Body of pancreas (tissue), 4 donors: ENCODE measurements at regions not wholly inside any gene's neighbourhood (a gene's known extent, or its start where the extent isn't known, plus 50 kb on each side); places are given as distances from the start of the nearest gene placed in this dataset.

Source experiments
- ATAC-seq: fragments of 150-250 bp; one replicate; pipeline ENCODE4 v1.9.1; 2016
- DNase-seq, 4 donors: peaks; one replicate each; pipeline ENCODE4 v3.0.0-alpha.2; 2019
- H3K27ac ChIP-seq, 4 donors: fragments of 200-600 bp; sonication (generic); 1 replicate in 3 of 4; 2 replicates in 1 of 4; pipeline versions ENCODE4 v1.5.1 to v1.6.1; 2016 to 2019; ENCODE audit warnings: mild to moderate bottlenecking in 1 of 4, mixed read lengths in 1 of 4, moderate library complexity in 1 of 4
- H3K27me3 ChIP-seq, 2 donors: fragments of 200-600 bp; sonication (generic); one replicate each; pipeline ENCODE4 v1.6.0; 2016; ENCODE audit warnings: mild to moderate bottlenecking in 1 of 2
- H3K36me3 ChIP-seq, 2 donors: fragments of 200-600 bp; sonication (generic); replicated peaks in 1 of 2; 2 replicates each; pipeline ENCODE4 v1.5.1; 2016; ENCODE audit warnings: low read depth in 2 of 2; ENCODE audit not compliant: insufficient read depth in 1 of 2
- H3K4me1 ChIP-seq: fragments of 200-600 bp; sonication (generic); one replicate; pipeline ENCODE4 v1.6.0; 2016
- H3K4me3 ChIP-seq, 2 donors: fragments of 200-600 bp; sonication (generic); 1 replicate in 1 of 2; 2 replicates in 1 of 2; pipeline ENCODE4 v1.5.1; 2016 to 2019
- H3K9me3 ChIP-seq, 3 donors: fragments of 200-600 bp; sonication (generic); 1 replicate in 2 of 3; 2 replicates in 1 of 3; pipeline ENCODE4 v1.5.1; 2016
- POLR2A ChIP-seq, 3 donors: fragments of 450-650 bp; IDR thresholded peaks; one replicate each; pipeline ENCODE4 v1.6.1; 2016; ENCODE audit warnings: antibody characterized with exemption in 3 of 3, mild to moderate bottlenecking in 2 of 3
- WGBS, 2 donors: methylation state at CpG; one replicate each; pipeline ENCODE4 v1.1.5; 2017; 5-methylcytosine and 5-hydroxymethylcytosine counted together
- intact Hi-C: fragments of 100-400 bp; cut with DNase I; formaldehyde crosslinking; loops from one replicate; pipeline ENCODE4 v1.15.1; 2023
- TF ChIP-seq, protein P1 (sequence below), 7 experiments: fragments of 450-650 bp in 4 of 7; fragments of 200-600 bp in 3 of 7; sonication (generic) in 3 of 7; IDR thresholded peaks; one replicate each; pipeline ENCODE4 v1.5.1; 2016 to 2019; ENCODE audit warnings: antibody characterized with exemption in 7 of 7

- no peaks in the 10 kb centered on the region for H3K9me3 ChIP-seq
- ATAC-seq (no peak), DNase-seq (no peak)
- no peaks in the 10 kb centered on the region for H3K27me3 ChIP-seq
- intact Hi-C loops, result no loop called here
- H3K4me1 ChIP-seq, result no peaks in the 10 kb centered on the region
- H3K4me3 ChIP-seq, result no peak overlapping the region
- no peak overlapping the region for H3K27ac ChIP-seq
- WGBS, 2 donors, result 61 to 76% methylated on average over 2 of the region's 2 CpGs
- TF ChIP-seq POLR2A (IDR thresholded peaks at IDR 0.05), result no peak
- TF ChIP-seq, protein P1, sequence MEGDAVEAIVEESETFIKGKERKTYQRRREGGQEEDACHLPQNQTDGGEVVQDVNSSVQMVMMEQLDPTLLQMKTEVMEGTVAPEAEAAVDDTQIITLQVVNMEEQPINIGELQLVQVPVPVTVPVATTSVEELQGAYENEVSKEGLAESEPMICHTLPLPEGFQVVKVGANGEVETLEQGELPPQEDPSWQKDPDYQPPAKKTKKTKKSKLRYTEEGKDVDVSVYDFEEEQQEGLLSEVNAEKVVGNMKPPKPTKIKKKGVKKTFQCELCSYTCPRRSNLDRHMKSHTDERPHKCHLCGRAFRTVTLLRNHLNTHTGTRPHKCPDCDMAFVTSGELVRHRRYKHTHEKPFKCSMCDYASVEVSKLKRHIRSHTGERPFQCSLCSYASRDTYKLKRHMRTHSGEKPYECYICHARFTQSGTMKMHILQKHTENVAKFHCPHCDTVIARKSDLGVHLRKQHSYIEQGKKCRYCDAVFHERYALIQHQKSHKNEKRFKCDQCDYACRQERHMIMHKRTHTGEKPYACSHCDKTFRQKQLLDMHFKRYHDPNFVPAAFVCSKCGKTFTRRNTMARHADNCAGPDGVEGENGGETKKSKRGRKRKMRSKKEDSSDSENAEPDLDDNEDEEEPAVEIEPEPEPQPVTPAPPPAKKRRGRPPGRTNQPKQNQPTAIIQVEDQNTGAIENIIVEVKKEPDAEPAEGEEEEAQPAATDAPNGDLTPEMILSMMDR (IDR thresholded peaks at IDR 0.05), result no peak
- H3K36me3 ChIP-seq, result no peaks in the 10 kb centered on the region
Observed at GRCh38 chr5:86137297-86137696, 480.4 kb upstream of the COX7C start.

- no peaks in the 10 kb centered on the region for H3K4me1 ChIP-seq
- intact Hi-C loops, result no loop called here
- ATAC-seq, result no peak
- H3K4me3 ChIP-seq, result no peak overlapping the region
- no peaks in the 10 kb centered on the region for H3K27me3 ChIP-seq
- TF ChIP-seq, protein P1 (IDR thresholded peaks at IDR 0.05), result no peak
- no peak for TF ChIP-seq POLR2A (IDR thresholded peaks at IDR 0.05)
- WGBS, 2 donors, result 41 to 51% methylated on average over 3 of the region's 3 CpGs
- H3K36me3 ChIP-seq, result no peaks in the 10 kb centered on the region
- no peak for DNase-seq
- H3K27ac ChIP-seq, result no peak overlapping the region
- H3K9me3 ChIP-seq, result no peaks in the 10 kb centered on the region
Observed at GRCh38 chr5:86143837-86144236, 473.9 kb upstream of the COX7C start.

- Histone ChIP-seq H3K4me3 (no peak overlapping the region), H3K36me3 (no peaks in the 10 kb centered on the region), H3K9me3 (no peaks in the 10 kb centered on the region), H3K27ac (no peak overlapping the region), H3K4me1 (no peaks in the 10 kb centered on the region), H3K27me3 (no peaks in the 10 kb centered on the region)
- 42 to 61% methylated on average over 3 of the region's 3 CpGs for WGBS, 2 donors
- no peak for ATAC-seq
- TF ChIP-seq, protein P1 (IDR thresholded peaks at IDR 0.05), result no peak
- no peak for TF ChIP-seq POLR2A (IDR thresholded peaks at IDR 0.05)
- no peak for DNase-seq
- intact Hi-C loops, result no loop called here
Observed at GRCh38 chr5:86152988-86153560, 464.7 kb upstream of the COX7C start.

- no peak for TF ChIP-seq POLR2A (IDR thresholded peaks at IDR 0.05)
- TF ChIP-seq, protein P1 (IDR thresholded peaks at IDR 0.05), result no peak
- H3K4me3 ChIP-seq, result no peak overlapping the region
Observed at GRCh38 chr5:86155796-86156195, 461.9 kb upstream of the COX7C start.

GRCh38 chr5:86170194-86170593 is 447.5 kb upstream of the COX7C start:
- no peak for DNase-seq
- ATAC-seq, result no peak
- Histone ChIP-seq H3K4me1 (no peaks in the 10 kb centered on the region), H3K4me3 (no peak overlapping the region), H3K27me3 (no peaks in the 10 kb centered on the region), H3K36me3 (no peaks in the 10 kb centered on the region), H3K9me3 (no peaks in the 10 kb centered on the region), H3K27ac (no peak overlapping the region)
- intact Hi-C loops, result no loop called here
- WGBS, 2 donors, result 42 to 47% methylated on average over 1 of the region's 1 CpG
- no peak for TF ChIP-seq POLR2A (IDR thresholded peaks at IDR 0.05)
- TF ChIP-seq, protein P1 (IDR thresholded peaks at IDR 0.05), result no peak

More at GRCh38 chr5:86155796-86156195, 461.9 kb upstream of the COX7C start:
- no peak overlapping the region for H3K27ac ChIP-seq
- no peaks in the 10 kb centered on the region for H3K36me3 ChIP-seq
- no peaks in the 10 kb centered on the region for H3K27me3 ChIP-seq
- 8 to 18% methylated on average over 3 of the region's 3 CpGs for WGBS, 2 donors
- intact Hi-C loops, result no loop called here
- H3K9me3 ChIP-seq, result no peaks in the 10 kb centered on the region
- DNase-seq, result no peak
- ATAC-seq, result no peak
- H3K4me1 ChIP-seq, result no peaks in the 10 kb centered on the region
